ENCODE measurements at regions not wholly inside any gene's neighbourhood (a gene's known extent, or its start where the extent isn't known, plus 50 kb on each side); places are given as distances from the start of the nearest gene placed in this dataset.

DNA sequence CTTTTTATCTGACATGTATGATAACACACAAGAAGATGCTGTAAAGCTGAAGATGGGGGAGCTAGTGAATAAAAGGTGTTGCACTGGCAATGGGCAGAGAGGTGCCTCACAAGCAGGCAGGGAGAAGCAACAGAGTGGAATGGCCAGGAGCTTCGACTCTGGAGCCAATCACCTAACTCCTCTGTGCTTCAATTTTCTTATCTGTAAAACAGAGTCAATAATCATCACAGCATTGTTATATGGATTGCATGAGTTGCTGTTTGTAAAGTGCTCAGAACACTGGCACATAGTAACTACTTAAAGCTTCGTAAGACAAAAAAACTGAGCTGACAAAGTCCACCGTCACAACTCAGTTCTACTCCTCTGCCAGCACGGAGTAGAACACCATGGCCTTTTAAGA is 254.2 kb upstream of the POM121L12 start:
- H3K4me3 ChIP-seq (ENCODE audit: insufficient read depth in 1 of 2, low read depth in 1 of 2, low read length in 2 of 2) = no peak overlapping the region
- 91% methylated on average over 3 of the region's 4 CpGs for WGBS

DNA sequence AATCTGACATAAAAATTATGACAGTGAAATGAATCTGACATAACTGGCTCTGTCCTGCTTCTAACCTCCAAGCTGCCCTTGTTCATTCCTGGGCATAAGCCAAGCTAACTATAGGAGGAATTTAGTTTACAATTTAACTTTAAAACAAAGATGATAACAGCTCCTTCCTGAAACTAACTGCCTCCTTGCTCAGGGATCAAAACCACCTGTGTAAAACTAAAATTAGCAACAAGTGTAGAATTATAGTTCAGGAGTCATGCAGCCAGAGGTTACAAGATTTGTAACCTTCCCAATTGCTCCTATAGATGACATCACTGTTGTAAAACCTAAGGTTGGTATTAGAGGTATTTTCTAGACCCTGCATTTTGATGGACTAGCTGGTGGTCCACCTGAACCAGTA is 256.4 kb upstream of the POM121L12 start:
- H2BK12ac ChIP-seq (ENCODE audit: low read length in 2 of 2) = no peak overlapping the region
- no peak overlapping the region for H2BK120ac ChIP-seq (ENCODE audit: low read depth, low read length)
- H2AFZ ChIP-seq (ENCODE audit: low read depth, low read length) = no peak overlapping the region
- no peak overlapping the region for H3K18ac ChIP-seq (ENCODE audit: low read depth in 1 of 2, low read length in 2 of 2)
- H3K4me3 ChIP-seq (ENCODE audit: insufficient read depth in 1 of 2, low read depth in 1 of 2, low read length in 2 of 2) = no peak overlapping the region
- DNase-seq = no peak
- H3K14ac ChIP-seq (ENCODE audit: low read length in 2 of 2) = no peak overlapping the region
- no peak overlapping the region for H3K9ac ChIP-seq (ENCODE audit: low read length)
- H4K8ac ChIP-seq (ENCODE audit: low read length) = no peak overlapping the region
- no peak overlapping the region for H3K23ac ChIP-seq (ENCODE audit: low read length in 2 of 2)
- H4K91ac ChIP-seq (ENCODE audit: low read length) = no peak overlapping the region
- H2BK5ac ChIP-seq (ENCODE audit: low read depth, low read length, poor library complexity, severe bottlenecking) = no peak overlapping the region
- H3K4me1 ChIP-seq (ENCODE audit: control insufficient read depth, insufficient read depth, low read depth, low read length) = no peaks in the 10 kb centered on the region
- no peaks in the 10 kb centered on the region for H3K27me3 ChIP-seq (ENCODE audit: control insufficient read depth in 1 of 2, insufficient read depth in 1 of 2, low read length in 2 of 2)
- peaks cover 14% of the 10 kb centered on the region for H3K9me3 ChIP-seq (ENCODE audit: control insufficient read depth, low read length)
- H3K79me1 ChIP-seq (replicated peaks; ENCODE audit: low read length, poor library complexity, severe bottlenecking) = no peaks in the 10 kb centered on the region
- H3K36me3 ChIP-seq (ENCODE audit: control insufficient read depth in 1 of 2, insufficient read depth in 2 of 2, low read depth in 1 of 2, low read length in 2 of 2) = no peaks in the 10 kb centered on the region
- H3K4me2 ChIP-seq (ENCODE audit: low read length, poor library complexity, severe bottlenecking) = no peak overlapping the region
- H3K4ac ChIP-seq (ENCODE audit: low read depth in 1 of 2, low read length in 2 of 2) = no peak overlapping the region
- H2BK15ac ChIP-seq (ENCODE audit: low read depth, poor library complexity, severe bottlenecking) = no peak overlapping the region
- H2AK5ac ChIP-seq (ENCODE audit: low read length, severe bottlenecking) = no peak overlapping the region
- no peak overlapping the region for H3K27ac ChIP-seq (ENCODE audit: low read length, poor library complexity, severe bottlenecking)

More for the DNA sequence above, 254.2 kb upstream of the POM121L12 start:
- no peak overlapping the region for H2BK120ac ChIP-seq (ENCODE audit: low read depth, low read length)
- H3K36me3 ChIP-seq (ENCODE audit: control insufficient read depth in 1 of 2, insufficient read depth in 2 of 2, low read depth in 1 of 2, low read length in 2 of 2) = no peaks in the 10 kb centered on the region
- H3K27ac ChIP-seq (ENCODE audit: low read length, poor library complexity, severe bottlenecking) = no peak overlapping the region
- no peaks in the 10 kb centered on the region for H3K27me3 ChIP-seq (ENCODE audit: control insufficient read depth in 1 of 2, insufficient read depth in 1 of 2, low read length in 2 of 2)
- H3K79me1 ChIP-seq (replicated peaks; ENCODE audit: low read length, poor library complexity, severe bottlenecking) = no peaks in the 10 kb centered on the region
- no peak overlapping the region for H3K4ac ChIP-seq (ENCODE audit: low read depth in 1 of 2, low read length in 2 of 2)
- no peak overlapping the region for H3K9ac ChIP-seq (ENCODE audit: low read length)
- no peak overlapping the region for H2BK15ac ChIP-seq (ENCODE audit: low read depth, poor library complexity, severe bottlenecking)
- H4K8ac ChIP-seq (ENCODE audit: low read length) = no peak overlapping the region
- H3K4me2 ChIP-seq (ENCODE audit: low read length, poor library complexity, severe bottlenecking) = no peak overlapping the region
- H3K4me1 ChIP-seq (ENCODE audit: control insufficient read depth, insufficient read depth, low read depth, low read length) = no peaks in the 10 kb centered on the region
- H2BK5ac ChIP-seq (ENCODE audit: low read depth, low read length, poor library complexity, severe bottlenecking) = no peak overlapping the region
- H2AFZ ChIP-seq (ENCODE audit: low read depth, low read length) = no peak overlapping the region
- H2BK12ac ChIP-seq (ENCODE audit: low read length in 2 of 2) = no peak overlapping the region
- no peak overlapping the region for H3K23ac ChIP-seq (ENCODE audit: low read length in 2 of 2)
- DNase-seq = no peak
- H4K91ac ChIP-seq (ENCODE audit: low read length) = no peak overlapping the region
- H3K9me3 ChIP-seq (ENCODE audit: control insufficient read depth, low read length) = peaks cover 14% of the 10 kb centered on the region
- H3K18ac ChIP-seq (ENCODE audit: low read depth in 1 of 2, low read length in 2 of 2) = no peak overlapping the region
- no peak overlapping the region for H2AK5ac ChIP-seq (ENCODE audit: low read length, severe bottlenecking)
- no peak overlapping the region for H3K14ac ChIP-seq (ENCODE audit: low read length in 2 of 2)

GRCh38 chr7:52777051-52777822 is 258.2 kb upstream of the POM121L12 start:
- H3K27ac ChIP-seq (ENCODE audit: low read length, poor library complexity, severe bottlenecking) = no peak overlapping the region
- H3K4me2 ChIP-seq (ENCODE audit: low read length, poor library complexity, severe bottlenecking) = no peak overlapping the region
- no peak overlapping the region for H3K4ac ChIP-seq (ENCODE audit: low read depth in 1 of 2, low read length in 2 of 2)
- H3K79me1 ChIP-seq (replicated peaks; ENCODE audit: low read length, poor library complexity, severe bottlenecking) = no peaks in the 10 kb centered on the region
- no peak overlapping the region for H2BK15ac ChIP-seq (ENCODE audit: low read depth, poor library complexity, severe bottlenecking)
- no peak overlapping the region for H2AK5ac ChIP-seq (ENCODE audit: low read length, severe bottlenecking)
- no peaks in the 10 kb centered on the region for H3K36me3 ChIP-seq (ENCODE audit: control insufficient read depth in 1 of 2, insufficient read depth in 2 of 2, low read depth in 1 of 2, low read length in 2 of 2)
- H2BK5ac ChIP-seq (ENCODE audit: low read depth, low read length, poor library complexity, severe bottlenecking) = no peak overlapping the region
- H3K14ac ChIP-seq (ENCODE audit: low read length in 2 of 2) = no peak overlapping the region
- peaks cover 14% of the 10 kb centered on the region for H3K9me3 ChIP-seq (ENCODE audit: control insufficient read depth, low read length)
- no peak overlapping the region for H2AFZ ChIP-seq (ENCODE audit: low read depth, low read length)
- no peak for DNase-seq
- no peak overlapping the region for H2BK12ac ChIP-seq (ENCODE audit: low read length in 2 of 2)
- H2BK120ac ChIP-seq (ENCODE audit: low read depth, low read length) = no peak overlapping the region
- H3K9ac ChIP-seq (ENCODE audit: low read length) = no peak overlapping the region
- no peaks in the 10 kb centered on the region for H3K27me3 ChIP-seq (ENCODE audit: control insufficient read depth in 1 of 2, insufficient read depth in 1 of 2, low read length in 2 of 2)
- H3K4me3 ChIP-seq (ENCODE audit: insufficient read depth in 1 of 2, low read depth in 1 of 2, low read length in 2 of 2) = no peak overlapping the region
- H3K18ac ChIP-seq (ENCODE audit: low read depth in 1 of 2, low read length in 2 of 2) = no peak overlapping the region
- no peak overlapping the region for H3K23ac ChIP-seq (ENCODE audit: low read length in 2 of 2)
- WGBS = 91% methylated on average over 5 of the region's 5 CpGs
- no peaks in the 10 kb centered on the region for H3K4me1 ChIP-seq (ENCODE audit: control insufficient read depth, insufficient read depth, low read depth, low read length)
- no peak overlapping the region for H4K91ac ChIP-seq (ENCODE audit: low read length)
- H4K8ac ChIP-seq (ENCODE audit: low read length) = no peak overlapping the region

- Histone ChIP-seq H4K91ac (ENCODE audit: low read length) (no peak overlapping the region), H3K27me3 (ENCODE audit: control insufficient read depth in 1 of 2, insufficient read depth in 1 of 2, low read length in 2 of 2) (no peaks in the 10 kb centered on the region), H3K4me1 (ENCODE audit: control insufficient read depth, insufficient read depth, low read depth, low read length) (no peaks in the 10 kb centered on the region), H3K4me3 (ENCODE audit: insufficient read depth in 1 of 2, low read depth in 1 of 2, low read length in 2 of 2) (no peak overlapping the region), H3K4me2 (ENCODE audit: low read length, poor library complexity, severe bottlenecking) (no peak overlapping the region), H3K14ac (ENCODE audit: low read length in 2 of 2) (no peak overlapping the region), H2BK5ac (ENCODE audit: low read depth, low read length, poor library complexity, severe bottlenecking) (no peak overlapping the region), H3K36me3 (ENCODE audit: control insufficient read depth in 1 of 2, insufficient read depth in 2 of 2, low read depth in 1 of 2, low read length in 2 of 2) (no peaks in the 10 kb centered on the region), H2AFZ (ENCODE audit: low read depth, low read length) (no peak overlapping the region), H2BK12ac (ENCODE audit: low read length in 2 of 2) (no peak overlapping the region), H3K23ac (ENCODE audit: low read length in 2 of 2) (no peak overlapping the region), H3K27ac (ENCODE audit: low read length, poor library complexity, severe bottlenecking) (no peak overlapping the region), H3K18ac (ENCODE audit: low read depth in 1 of 2, low read length in 2 of 2) (no peak overlapping the region), H2BK15ac (ENCODE audit: low read depth, poor library complexity, severe bottlenecking) (no peak overlapping the region), H3K9ac (ENCODE audit: low read length) (no peak overlapping the region), H2AK5ac (ENCODE audit: low read length, severe bottlenecking) (no peak overlapping the region), H3K4ac (ENCODE audit: low read depth in 1 of 2, low read length in 2 of 2) (no peak overlapping the region), H4K8ac (ENCODE audit: low read length) (no peak overlapping the region), H3K79me1 (replicated peaks; ENCODE audit: low read length, poor library complexity, severe bottlenecking) (no peaks in the 10 kb centered on the region), H3K9me3 (ENCODE audit: control insufficient read depth, low read length) (peaks cover 14% of the 10 kb centered on the region), H2BK120ac (ENCODE audit: low read depth, low read length) (no peak overlapping the region)
- no CpG with 5 or more reads among the region's 1 CpG for WGBS
- DNase-seq = no peak
Observed at GRCh38 chr7:52775876-52776275, 259.6 kb upstream of the POM121L12 start.

Data from mesenchymal stem cell (in vitro differentiated cells and primary cell).